NCI-H460 (cell line): ENCODE measurements at regions not wholly inside any gene's neighbourhood (a gene's known extent, or its start where the extent isn't known, plus 50 kb on each side); places are given as distances from the start of the nearest gene placed in this dataset.

Experiments used
- DNase-seq: peaks from one replicate; pipeline ENCODE4 v3.0.0-alpha.2; 2016; ENCODE audit warnings: low read depth; ENCODE audit errors: extremely low read depth

DNA sequence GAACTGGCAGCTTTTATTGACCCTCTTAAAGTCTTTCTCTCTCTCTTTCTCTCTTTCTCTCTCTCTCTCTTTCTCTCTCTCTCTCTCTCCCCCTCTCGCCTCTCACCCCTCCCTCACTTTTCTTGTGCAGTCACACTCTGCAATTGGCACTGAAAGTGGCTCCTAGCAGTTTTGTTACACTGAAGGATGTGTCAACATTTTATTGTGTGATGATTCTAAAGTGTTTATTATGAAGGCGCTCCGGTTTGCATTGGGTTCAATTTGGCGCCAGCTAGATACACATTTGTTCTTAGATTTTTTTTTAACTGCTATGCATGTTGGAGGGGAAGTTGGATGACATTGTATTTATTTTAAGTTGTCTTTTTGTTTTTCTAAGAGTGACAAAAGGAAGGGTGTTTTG lies 64.0 kb upstream of the CHRM3 start:
- DNase-seq = no peak

DNA sequence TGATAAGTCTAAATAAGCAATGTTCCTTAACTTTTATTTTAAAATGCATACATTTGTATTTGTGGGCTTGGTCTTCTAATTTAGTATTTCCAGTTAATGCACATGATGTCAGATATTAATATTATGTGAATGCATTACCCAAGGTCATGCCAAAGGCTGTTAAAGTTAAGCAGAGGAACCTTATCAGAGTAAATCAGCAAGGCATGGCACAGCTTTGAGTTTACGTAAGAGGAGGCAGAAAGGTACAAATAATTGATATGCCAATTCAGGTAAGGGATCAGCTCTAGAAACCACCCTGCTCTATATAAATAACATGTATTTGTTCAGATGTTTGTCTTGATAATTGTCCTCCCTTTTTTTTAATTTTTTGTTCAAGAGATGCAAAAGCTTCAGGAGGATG lies 64.5 kb upstream of the CHRM3 start:
- DNase-seq = no peak

DNA sequence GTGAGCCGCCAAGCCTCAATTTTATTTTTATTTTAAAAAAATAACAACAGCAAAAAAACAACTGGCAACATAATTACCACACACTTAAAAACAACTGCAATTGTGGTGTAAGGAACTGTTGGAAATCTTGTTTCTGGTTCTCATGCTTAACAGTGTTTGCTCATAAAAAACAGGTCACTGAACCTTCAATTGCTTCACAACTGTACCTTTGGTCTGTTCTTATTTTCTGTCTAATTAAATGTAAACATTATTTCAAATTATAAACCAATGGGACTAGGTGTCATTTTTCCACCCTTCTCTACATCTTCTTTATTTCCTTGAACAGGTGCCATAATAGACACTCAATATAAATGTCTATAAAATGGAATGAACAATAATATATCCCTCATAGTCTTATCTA lies 68.4 kb upstream of the CHRM3 start:
- no peak for DNase-seq

DNA sequence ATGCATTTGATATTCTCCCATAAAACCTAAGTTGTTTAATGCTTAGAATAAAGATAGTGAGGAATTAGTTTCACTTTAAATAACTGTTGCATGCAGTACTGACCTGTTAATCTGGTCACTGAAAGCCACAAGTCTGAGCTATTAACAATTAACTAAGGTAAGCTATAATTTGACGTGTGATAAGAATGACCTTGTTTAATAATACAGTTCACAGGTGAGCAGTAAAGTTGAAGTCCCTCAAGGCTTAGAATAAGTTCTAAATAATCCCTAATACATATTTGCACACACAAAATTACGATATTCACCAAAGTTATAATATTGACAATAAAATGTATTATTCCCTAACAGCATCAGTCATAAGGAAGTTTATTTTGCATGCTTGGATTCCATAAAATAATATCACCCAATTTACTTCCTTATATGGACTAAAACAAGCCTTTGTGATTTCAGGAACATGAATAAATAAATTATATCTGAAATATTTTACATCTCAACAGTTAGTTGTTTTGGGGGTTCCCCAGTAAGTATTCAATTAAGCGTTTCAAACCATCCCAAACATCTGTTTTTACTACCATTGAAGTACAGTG lies 70.6 kb upstream of the CHRM3 start:
- DNase-seq = no peak

DNA sequence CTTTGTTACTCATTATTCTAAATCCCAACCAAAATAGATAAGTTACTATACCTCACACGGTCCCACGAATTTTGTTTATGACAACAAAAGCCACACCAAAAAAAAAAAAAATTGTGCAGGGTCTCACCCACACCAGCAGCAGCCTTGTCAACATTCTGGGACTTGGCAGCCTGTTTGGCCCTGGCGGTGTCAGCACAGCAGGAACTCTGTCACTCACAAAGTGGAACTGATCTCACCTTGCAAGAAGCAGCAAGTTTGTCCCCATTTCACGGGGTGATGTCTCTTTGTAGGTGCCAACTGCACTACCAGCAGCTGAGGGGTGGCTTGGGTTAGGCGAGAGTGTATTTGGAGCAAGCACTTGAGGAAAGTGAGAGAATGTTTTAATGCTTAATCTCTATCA lies 75.0 kb upstream of the CHRM3 start:
- DNase-seq = no peak

DNA sequence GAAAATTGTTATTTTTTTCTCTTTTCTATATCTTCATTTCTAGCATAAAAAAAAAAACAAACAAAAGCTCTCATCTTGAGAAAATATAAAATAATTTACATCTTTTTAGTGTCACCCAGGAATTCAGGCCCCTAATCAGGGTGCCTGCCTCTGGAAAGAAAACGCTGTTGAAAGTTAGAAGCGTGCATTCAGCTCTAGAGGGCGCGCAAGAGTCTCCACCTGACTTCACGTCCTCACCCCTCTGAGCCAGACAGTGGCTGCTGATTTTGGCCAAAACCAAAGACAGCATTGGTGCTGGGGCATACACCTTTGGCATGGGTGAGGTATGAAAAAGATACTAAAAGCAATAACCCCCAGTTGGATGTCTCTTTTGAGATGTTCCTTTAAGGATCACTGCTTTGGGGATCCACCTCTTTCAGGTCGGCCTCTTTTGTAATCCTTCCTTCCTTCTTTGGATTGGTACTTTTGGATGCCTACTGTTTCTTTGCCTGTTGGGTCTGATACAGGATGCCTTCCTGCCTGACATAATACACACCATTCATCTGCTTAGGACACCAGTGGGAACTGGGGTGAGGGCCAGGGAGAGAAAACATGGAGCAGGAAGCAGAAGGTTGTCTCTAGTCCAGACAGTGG lies 77.6 kb upstream of the CHRM3 start:
- peak; percentile 36 for DNase-seq

DNA sequence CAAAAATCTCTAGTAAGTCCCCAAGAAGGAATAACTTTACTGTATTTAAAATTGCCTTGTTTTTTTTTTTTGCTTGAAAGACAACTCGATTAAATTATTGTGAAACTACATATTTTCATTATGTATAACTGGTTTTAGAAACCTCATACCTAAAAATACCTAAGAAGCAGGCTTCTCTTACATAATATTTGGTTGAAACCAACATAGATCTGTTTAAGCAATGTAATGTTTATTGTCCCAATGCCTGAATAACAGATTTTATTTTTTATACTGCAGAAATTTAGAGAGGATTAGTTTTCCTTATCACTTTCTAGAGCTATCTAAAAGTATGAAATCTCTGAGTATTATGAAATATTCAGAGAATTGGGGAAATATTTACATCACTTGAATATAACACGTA lies 78.5 kb upstream of the CHRM3 start:
- no peak for DNase-seq

DNA sequence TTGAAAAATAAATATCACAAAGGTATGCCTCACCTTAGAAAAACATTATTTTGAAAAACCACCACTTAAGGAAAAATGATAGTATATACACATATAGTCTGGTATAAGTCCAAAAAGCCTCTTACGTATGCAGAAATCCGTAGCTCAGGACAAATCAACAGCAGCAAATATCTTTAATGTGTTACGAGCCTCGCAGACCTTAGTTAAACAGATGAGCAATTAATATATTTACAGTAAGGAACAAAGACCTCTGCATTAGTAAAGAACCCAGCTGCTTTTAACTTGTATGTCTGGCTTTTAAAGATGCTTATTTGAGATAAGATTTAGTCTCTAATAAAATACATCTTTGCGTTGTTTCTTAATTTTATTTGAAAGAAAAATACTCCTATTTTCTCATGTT lies 79.9 kb upstream of the CHRM3 start:
- DNase-seq = no peak

DNA sequence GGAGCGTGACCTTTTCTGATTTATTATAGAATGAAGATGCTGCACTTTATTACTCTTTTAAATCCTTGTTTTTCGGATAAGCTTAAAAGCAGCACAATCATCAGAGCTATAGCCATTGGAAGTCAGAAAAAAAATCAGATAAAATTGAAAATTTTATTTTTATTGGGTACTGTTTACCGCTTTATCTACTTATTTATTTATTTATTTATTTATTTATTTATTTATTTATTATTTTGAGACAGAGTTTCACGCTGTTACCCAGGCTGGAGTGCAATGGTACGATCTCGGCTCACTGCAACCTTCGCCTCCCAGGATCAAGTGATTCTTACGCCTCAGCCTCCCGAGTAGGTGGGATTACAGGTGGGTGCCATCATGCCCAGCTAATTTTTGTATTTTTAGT lies 83.1 kb upstream of the CHRM3 start:
- no peak for DNase-seq

DNA sequence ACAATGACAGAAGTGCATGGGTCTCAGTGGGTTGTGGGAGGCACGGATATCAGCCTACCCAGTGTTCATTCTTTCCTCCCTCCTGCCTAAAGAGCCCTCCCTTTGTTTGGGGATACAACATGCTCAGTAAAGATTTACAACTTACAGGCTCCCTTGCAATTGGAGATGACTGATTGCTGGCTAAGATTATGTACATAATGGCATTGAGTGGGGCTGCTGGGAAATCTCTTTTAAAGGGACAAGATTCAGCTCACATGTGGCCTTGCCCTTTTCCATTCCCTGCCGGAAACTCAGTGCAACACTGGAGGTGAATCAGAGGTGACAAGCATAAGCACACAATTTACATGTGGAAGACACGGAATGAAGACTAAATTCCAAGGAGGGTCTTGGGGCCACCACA lies 83.7 kb upstream of the CHRM3 start:
- no peak for DNase-seq

DNA sequence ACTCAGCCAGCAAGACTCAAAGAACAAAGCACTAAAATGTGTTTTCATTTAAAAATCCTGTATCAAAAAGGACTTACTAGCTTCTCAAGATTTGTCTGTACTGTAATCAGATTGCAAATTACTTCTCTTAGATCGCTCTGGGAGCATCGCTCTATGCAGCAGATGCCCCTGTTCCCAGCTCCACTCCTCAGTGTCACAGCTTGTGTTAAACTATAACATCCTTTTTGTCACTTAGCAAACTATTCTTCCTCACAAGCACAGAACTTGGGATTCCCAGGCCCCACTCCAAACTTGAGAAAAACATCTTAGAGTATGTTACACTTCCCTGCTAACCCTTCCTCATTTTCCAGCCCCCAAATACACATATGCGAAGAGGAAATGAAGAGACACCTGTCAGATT lies 85.1 kb upstream of the CHRM3 start:
- no peak for DNase-seq

DNA sequence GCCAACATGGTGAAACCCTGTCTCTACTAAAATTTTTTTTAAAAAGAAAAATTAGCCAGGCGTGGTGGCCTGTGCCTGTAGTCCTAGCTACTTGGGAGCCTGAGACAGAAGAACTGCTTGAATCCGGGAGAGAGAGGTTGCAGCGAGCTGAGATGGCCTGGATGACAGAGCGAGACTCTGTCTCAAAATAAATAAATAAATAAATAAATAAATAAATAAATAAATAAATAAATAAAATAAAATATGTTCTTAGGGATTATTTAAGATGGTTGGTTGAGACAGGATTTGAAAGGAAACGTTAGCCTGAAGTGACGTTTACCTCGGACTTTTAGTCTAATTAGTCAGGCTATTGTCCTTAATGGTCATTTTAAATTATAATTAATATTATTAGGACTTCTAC lies 88.5 kb upstream of the CHRM3 start:
- DNase-seq = no peak

DNA sequence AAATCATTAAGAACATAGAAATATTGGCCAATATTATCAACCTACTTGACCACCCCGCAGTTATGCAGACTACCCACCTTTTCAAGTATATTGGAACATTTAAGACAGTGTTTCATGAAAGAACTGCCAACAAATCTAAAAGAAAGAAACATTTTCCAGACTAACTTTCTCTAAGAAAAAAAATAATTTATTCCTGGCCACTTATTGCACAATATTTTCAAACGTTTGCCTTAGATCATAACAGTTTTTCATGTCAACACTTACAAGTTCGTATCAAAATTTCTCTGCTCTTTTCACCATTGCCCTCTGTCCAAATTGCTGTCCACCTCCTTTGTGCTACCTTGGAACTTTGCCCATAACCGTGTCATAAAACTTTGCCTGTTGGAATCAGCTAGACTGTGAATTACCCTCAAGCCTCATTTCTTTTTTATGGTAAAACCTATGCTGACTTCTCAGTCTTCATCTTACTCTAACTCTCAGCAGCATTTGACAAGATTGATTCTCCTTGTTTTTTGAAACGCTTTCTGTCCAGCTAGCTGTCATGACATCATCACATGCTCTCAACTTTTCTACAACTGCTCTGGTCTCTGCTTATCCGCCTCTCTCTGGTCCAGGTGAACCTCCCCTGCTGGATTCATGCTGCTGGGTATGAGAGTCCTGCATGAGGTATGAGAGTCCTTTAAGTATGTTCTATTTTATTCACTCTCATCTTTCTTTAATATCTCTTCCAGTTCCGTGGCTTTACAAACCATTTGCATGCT lies 92.8 kb upstream of the CHRM3 start:
- DNase-seq = no peak

DNA sequence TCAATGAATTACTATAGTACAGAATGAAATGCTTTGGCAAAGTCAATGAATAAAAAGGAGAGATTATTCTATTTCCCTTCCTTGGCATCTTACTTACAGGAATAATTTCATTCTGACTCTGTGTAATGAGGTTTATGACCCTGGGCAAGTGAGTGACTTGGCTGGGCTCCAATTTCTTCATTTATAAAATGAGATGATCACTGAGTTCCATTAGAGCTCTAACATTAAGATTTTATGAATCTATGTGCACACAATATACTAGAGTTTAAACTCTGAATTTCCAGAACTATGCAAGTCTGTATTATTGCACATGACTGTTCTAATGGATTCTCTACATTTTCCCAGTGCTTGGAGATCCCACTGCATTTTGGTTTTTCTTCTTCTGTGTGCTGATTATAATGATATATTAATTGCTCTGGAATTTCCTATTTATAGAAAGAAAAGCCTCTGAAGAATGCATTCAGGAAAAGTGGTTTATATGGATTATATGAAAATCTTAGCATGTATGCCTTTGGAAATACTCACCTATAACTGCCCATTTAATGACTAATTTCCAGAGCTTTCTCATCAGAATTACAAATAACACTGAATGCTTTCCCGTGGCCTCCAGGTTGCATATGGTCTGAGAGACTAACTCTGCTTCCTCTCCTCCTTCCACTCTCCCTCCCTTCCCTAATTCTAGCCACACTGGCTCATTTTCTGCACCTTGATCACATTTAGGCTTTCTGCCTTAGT lies 97.4 kb upstream of the CHRM3 start:
- DNase-seq = no peak

DNA sequence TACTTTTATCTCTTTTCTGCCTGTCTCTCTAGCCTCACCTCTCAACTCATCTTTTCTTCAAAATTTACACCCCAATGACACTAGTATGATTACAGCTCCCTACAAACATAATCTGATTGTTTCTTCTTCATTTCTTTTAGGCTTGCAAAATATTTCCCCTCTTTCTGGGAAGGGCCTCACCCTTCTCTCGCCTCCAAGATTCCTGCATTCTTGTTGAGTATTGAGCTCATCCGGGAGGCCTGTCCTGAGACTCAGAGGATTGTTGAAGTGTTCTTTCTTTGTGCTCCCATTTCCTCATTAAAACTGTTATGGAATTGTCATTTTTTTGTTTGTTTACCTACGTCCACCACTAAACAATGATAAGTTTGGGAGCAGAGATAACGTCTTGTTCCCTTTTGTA lies 99.1 kb upstream of the CHRM3 start:
- DNase-seq = no peak

DNA sequence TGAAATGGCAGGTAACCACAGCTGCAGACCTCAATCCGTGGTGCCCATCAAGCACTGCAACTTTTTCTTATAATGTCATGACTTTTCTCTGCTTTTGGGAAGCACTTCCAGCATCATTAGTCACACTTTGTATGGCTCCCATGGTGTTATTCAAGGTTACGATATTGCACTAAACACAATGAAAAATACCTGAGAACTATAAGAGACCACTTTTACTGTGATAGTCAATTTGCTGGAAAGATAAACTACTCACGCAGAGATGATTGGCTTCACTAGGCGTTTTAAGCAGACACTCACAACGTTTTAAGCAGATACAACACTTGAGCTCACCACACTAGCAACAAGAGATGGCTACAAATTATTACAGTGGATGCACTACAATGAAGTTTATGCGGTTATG lies 103.2 kb upstream of the CHRM3 start:
- DNase-seq = no peak

DNA sequence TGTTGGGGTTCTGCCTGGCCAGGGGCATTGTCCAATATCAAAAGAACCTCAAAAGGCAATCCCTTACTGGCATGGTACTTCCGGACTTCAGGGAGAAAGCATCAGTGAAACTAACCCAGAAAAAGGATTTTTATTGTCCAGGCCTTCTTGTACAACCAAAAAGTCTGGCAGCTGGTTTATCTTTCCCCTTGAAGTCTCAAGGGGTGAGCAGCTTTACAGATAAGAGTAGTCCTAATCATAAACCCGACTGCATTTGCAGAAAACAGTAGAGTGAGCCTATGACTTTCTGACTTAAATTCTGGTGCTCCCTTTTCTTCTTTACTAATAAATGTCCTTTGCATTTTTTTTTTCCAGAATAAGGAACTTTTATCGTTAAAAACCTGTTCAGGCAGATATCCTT lies 104.0 kb upstream of the CHRM3 start:
- DNase-seq = no peak

DNA sequence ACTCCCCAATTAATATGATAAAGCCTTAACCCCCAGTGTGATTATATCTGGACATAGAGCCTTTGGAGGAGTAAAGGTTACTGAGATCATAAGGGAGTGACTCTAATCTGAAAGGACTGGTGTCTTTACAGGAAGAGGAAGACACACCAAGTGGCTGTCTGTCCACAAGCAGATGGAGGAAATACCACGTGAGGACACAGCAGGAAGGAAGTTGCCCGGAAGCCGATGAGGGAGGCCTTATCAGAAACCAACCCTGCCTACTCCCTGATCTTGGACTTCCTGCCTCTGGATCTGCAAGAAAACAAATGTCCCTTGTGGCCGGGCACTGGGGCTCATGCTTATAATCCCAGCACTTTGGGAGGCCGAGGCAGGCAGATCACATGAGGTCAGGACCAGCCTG lies 110.3 kb upstream of the CHRM3 start:
- no peak for DNase-seq

DNA sequence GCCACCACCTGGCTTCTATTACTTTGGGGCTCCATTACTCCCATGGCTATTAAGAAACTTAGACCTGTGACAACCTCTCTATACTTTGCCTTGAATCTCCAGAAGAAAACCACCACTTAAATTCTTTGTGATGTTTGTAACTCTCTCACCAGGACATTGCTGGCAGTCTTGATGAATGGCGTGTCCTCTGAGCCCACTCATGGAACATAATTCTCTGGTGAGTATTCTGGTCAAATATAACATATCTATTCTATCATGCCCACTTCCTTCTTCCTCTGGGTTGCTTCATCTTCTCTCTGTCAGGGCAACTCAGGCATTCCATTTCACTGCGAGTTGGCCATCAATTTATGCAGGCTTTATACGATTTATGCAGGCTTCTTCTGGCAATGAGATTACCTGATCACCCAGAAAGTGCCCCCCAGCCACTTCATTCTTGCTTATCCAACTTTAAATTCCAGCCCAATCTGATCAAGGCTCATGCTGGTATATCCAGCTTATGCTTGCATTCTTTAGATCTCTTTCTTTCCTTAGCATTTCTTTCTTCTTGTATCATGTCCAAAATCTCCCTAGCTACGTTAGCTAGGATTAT lies 112.0 kb upstream of the CHRM3 start:
- no peak for DNase-seq

DNA sequence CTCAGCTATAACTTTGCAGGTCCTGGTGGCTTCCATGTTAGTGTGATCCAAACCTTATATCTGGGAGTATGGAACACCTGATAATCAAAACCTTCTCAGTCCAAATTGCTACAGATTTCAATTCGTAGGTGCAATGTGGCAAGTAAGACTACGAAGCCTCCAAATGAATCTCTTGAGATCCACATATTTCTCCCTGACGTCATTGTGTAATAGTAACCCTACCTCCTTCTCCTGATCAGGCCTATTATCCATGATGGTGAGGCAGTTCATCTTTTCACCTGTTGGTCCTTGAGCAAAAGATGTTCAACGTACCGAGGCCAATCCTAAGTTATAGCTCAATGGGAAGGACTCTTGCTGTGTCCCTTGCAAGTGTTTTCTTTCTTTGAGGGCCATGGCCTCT lies 115.9 kb upstream of the CHRM3 start:
- no peak for DNase-seq

DNA sequence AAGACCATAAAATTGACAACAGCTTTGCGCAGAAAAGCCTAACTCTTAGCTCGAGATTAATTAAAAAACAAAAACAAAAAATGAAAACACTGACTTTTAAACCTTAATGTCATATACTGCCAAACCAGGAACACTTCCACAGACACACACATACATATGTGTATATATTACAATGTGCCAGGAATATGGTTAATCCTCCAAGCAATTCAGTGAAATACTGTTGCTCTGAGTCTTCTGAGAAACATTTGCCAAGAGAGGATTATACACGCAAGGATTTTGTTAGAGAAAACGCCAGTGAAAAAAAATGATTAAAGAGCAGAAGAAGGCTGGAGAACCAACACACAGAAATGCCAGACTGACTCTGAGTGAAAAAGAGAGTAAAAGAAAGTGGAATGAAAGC lies 116.7 kb upstream of the CHRM3 start:
- DNase-seq = no peak
